HG03064 (cell line): ENCODE measurements at regions not wholly inside any gene's neighbourhood (a gene's known extent, or its start where the extent isn't known, plus 50 kb on each side); places are given as distances from the start of the nearest gene placed in this dataset.

Source experiments
- ATAC-seq: cut with Tn5 transposase; IDR thresholded peaks from one replicate; pipeline ENCODE4 v1.9.1; 2021; ENCODE audit warnings: low read depth; ENCODE audit not compliant: unreplicated experiment

DNA sequence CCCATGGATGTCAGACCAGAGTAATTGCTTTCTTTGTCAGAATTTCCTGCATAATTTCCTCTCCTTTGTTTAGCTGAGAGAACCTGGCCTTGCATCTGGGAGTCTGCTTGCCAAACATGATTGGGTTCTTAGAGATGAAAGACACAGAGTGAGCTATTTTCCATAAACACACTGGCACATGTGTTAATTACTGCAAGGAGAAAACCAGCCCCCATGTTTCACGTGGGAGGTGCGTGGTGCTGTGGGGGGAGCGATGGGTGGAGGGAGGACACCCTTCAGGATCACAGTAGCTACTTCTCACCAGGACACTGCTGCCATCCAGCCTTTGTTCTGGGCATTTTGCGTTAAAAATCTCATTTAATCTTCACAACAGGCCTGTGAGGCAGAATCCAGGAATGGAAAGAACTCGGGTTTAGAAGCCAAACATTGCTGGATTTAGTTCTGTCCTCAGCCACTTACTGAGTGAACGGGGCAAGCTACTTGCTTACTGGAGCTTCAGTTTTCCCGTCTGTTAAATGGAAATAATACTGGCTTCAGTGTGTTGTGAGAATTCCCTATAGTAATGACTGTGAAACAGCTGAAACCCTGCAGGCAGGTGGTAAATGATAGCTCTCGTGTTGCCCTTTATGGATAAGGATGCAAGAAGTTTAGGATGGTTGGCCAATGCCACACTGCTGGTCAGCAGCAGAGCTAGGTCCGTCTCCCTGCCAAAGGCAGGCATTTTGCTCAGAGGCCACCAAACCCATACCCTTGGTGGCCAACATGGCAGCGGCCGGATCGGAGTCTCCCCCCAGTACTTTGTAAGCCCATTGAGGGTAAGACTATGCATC, 100.1 kb upstream of the ASAP2 start:
- no peak for ATAC-seq

DNA sequence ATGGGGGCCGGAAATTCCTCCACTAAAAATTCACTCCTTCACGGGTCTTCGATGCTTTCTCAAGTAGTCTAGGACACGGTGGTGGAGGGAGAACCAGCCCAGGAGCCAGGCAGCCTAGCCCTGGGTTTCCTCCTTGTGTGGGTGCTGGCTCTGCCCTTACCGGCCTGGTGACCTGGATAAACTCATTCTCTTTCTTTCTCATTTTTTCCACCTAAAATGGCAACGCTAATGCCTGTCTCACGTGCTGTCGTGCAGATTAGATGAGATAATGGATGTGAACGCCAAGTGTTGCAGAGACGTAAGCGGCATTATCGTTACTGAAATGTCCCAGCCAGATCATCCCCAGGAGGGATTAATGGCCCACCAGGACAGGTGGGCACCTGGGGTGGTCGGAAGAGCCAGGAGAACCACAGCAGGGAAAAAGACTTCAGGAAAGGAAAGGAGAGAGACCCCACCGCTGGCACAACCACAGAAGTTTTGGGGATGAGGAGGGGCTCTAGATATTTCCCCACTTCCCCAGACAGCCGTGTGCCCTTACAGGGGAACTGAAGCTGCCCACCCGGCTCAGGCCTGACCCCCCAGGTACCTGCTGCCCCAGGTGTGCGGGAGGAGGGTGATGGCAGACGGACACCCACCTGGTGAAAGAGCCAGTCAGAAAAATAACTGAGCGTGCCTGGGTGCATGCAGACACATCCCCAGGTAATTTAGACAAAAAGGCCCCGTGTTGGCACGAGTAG, 100.8 kb upstream of the ASAP2 start:
- no peak for ATAC-seq

DNA sequence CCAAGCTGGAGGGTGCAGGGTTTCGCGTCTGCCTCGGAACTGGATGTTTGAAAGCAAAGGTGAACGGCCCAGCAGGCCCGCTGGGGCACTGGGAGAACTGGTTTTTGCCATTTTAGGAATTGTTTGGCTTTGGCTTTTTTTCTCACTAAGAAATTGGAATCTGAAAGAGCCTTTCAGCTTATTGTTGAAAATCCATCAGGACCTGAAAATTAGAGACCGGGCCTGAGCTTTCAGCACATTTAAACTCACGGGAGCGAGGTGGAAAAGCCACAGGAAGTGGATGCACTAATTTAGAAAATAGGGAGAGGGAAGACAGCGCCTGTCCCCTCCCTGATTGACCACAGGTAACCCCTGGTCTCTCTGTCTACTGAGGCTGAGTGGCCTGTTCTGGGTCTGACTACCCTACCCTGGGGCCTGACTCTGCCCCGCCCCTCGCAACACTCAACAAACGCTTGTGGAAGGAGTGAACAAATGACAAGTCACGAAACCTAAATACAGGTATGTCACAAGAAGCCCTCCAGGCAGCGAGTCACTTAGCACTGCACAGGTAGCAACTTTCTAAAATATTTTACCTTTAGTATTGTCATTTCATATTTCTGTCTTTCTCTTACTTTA, 100.3 kb upstream of the MBOAT2 start:
- no peak for ATAC-seq

DNA sequence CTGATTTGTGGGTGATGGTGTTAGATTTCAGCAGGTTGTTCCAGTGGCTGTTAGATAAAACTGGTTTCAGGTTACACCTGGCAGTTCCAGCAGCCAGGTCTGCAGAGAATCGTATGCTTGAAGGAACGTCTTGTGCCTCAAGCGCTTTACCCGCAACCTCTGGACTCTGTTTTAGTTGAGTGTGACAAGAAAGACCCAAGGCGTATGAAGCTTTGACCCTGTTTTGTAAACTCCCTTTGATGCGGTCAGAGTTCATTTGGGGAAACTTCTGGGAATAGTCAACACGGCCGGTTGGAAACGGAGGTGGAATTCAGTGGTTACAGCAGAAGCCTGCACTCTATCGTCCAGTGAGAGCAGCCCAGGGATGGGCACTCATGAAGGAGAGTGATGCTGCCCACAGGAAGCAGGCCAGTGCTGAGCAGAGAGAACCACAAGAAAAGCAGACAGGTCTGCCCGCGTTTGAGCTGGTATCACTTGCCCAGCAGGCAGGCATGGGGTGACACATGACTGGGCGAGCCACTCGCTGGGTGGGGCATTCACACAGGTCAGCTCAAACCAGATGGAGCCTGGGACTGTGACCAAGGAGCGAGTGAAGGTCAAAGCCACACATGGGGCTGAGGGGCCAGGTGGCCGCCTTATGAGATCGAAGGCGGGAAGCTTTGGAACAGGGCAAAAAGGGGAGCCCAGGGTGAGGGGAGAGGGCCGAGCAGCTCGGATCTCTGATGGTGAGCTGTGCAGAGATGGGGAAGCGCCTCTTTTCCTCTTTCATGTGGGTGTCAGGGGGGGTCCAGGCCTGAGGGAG, 99.6 kb upstream of the MBOAT2 start:
- ATAC-seq, result no peak

DNA sequence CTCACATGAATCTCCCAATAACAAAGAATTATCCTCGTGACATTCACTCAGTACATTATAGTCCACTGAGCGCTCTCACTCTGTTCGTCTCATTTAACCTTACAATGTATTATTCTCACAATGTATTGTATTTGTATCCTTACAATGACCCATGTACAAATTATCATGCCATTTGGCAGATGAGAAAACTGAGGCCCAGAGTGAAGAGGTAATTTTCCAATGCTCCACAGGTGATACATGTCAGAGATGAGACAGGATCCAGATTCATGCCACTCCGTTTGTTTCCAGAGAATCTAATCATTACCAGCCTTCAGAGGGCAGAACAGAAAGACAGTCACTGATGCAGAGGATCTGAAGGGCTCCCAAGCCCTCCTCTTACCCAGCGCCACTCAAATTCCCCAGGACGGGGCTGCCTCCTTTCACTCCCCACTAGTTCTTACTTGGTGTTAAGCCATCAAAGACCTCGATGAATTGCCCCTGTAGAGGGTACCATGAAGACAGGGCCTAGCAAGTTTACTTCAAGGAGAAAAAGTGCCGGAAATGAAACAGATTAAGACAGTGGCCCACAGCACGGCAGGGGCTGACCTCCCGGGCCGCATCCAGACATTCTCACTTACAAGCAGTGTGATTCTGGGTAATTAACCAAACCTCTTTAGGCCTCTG, 98.4 kb upstream of the MBOAT2 start:
- ATAC-seq, result no peak

DNA sequence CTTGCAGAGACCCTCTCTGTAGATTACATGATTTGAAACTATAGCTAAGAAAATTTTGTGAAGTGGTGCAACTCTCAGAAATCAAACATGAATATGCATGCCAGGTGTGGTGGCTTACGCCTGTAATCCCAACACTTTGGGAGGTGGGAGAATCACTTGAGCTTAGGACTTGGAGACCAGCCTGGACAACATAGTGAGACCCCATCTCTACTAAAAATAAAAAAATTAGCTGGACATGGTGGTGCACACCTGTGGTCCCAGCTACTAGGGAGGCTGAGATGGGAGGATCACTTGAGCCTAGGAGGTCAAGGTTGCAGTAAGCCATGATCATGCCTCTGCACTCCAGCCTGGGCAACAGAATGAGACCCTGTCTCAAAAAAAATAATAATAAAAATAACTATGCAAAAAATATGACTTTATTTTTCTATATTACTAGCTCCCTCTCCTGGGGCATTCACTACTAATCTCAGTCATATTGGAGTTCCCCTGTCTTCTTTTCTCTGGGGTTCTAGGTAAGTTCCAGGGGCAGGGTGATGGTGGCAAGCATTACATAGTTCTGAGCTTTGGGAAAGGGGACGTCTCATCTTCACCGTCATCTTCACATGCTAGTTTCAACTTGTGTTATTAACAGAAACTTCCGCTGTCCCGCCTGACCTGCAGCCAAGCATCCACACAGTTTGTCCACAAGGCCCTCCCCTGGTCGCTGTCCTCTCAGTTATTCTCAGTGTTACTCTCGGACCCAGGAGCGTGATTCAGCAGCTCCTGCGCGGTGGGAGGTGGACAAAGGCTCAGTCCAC, 96.8 kb upstream of the MBOAT2 start:
- no peak for ATAC-seq

DNA sequence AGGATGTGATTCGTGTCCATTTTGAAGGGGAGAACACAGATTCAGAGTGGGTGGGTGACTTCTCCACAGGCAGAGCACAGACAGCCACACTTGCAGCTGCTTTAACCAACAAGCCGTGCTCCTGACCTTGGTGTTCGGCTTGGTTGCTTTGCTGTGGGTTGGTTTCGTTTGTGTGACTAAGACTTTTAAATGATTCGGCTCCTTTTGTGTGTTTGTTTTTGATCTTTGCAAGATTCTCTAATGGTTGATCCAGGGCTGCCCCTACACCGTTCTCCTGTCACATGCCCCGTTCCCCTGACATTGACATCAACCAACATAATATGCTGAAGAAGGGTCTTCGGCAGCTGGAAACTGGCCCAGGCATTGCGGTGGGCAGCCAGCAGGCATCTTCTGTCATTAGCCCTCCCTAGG, 95.9 kb upstream of the MBOAT2 start:
- ATAC-seq, result peak; percentile 63

DNA sequence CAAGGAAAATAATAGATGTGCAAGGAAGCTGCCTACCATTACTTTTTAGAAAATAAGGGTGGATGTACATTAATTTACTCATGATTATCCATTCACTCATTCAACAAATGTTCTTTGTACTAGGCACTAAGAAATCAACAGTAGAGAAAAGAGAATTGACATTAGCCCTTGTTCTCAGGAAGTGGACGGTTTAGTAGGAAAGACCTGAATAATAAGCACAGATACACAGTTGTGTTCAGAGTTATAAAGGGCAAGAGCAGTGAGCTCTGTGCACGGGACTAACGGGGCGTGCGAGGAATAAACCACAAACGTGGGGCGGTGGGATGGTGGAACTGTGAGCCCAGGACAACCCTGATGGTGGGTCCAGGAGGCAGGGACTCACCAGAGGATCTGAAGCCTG, 94.4 kb upstream of the MBOAT2 start:
- no peak for ATAC-seq

DNA sequence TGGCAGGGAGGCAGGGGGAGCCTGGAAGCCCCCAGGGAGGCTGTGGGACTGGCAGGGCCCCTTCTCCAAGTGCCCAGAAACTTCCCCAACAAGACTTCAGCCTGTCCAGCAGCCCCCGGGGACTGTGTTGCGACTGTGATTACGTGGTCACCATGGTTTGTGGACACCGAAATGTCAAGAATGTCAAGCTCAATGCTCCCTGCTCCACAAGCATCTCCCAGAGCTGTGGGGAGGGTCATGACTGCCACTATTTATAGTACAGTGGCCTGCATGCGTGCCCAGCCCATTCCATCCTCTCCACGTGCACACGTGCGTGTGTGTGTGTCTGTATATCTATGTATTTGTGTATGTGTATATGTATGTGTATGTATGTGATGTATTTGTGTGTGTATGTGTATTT, 93.8 kb upstream of the MBOAT2 start:
- no peak for ATAC-seq

DNA sequence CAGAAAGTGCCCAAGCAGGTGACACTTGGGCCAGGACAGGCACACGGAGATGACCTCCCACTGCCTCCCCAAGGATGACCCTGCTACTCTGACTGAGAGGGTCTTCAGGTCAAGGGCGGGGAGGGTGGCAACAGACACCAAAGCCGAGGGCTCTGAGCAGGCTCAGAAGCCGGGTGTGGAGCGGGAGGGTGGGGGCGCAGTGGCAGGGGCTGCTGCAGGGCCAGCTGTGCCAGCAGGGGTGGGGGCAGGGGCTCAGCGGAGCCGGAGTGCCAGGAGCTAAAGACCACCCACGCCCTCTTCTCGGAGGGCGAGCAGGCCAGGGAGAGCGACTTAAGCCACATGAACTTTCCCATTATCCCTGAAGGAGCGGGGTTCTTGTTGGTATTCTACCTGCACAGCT, 93.3 kb upstream of the MBOAT2 start:
- no peak for ATAC-seq

DNA sequence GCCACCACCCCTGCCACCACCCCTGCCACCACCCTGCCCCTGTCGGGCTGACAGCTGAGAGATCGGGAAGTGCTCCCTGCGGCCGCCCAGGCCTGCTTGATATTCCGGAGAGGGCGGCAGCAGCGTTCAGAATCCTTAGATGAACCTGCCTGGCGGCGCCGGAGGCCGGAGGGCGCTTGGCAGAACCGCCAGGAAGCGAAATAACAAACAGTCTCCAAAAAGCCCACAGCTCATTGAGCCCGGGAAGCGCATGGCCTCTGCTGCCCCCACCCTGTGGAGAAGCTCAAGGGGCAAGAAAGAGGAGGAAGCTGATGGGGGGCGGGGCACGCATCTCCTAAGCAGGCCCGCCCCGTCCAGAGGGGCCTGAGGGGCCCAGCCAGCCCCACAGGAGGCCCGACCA, 92.2 kb upstream of the MBOAT2 start:
- ATAC-seq, result no peak

DNA sequence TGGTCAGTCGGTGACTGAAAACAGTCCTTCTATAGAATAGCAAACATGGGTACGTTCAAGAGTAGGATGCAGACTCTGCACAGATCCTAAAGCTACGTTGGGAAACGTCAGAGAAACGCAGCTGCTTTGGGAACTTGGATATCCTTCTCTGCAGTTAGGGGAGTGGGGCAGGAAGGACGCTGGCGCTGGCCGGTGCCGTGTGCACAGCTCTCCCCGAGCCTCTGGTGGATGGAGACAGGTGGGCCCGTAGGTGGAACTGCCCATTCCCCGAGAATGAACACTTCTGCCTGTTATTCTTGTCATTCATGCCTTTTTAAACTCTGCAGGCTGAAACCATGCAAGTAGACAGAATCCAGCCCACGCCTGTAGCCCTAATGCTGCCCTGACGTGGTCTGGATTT, 91.7 kb upstream of the MBOAT2 start:
- ATAC-seq, result no peak

DNA sequence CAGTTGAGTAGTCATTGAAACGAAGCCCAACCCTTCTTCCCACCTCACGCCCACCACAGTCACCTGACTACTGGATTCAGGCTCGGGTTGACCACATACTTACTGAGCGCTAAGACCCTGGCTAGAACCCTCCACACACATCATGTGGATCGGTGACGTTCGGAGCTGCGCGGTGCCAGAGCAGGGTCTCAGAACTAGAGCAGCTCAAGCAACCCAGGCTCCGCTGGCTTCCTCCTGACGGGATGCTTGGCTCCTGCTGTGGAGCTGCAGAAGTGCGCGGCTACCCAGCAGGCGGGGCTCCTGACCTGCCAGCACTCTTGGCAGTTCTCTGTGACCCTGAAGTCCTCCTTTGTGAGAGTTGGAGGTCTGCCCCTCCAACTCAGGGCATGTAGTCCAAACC, 90.6 kb upstream of the MBOAT2 start:
- no peak for ATAC-seq

DNA sequence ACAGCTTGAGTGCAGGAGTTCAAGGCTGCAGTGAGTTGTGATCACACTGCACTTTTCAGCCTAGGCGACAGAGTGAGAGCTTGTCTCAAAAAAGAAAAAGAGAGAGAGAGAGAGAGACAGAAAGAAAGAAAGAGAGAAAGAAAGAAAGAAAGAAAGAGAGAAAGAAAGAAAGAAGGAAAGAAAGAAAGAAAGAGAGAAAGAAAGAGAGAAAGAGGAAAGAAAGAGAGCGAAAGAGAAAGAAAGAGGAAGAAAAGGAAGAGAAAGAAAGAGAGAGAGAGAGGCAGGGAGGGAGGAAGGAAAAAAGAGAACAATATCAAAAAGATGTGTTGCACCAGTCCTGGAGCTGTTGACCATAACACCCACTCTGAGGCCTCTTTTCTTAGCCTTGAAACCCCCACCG, 89.8 kb upstream of the MBOAT2 start:
- no peak for ATAC-seq

DNA sequence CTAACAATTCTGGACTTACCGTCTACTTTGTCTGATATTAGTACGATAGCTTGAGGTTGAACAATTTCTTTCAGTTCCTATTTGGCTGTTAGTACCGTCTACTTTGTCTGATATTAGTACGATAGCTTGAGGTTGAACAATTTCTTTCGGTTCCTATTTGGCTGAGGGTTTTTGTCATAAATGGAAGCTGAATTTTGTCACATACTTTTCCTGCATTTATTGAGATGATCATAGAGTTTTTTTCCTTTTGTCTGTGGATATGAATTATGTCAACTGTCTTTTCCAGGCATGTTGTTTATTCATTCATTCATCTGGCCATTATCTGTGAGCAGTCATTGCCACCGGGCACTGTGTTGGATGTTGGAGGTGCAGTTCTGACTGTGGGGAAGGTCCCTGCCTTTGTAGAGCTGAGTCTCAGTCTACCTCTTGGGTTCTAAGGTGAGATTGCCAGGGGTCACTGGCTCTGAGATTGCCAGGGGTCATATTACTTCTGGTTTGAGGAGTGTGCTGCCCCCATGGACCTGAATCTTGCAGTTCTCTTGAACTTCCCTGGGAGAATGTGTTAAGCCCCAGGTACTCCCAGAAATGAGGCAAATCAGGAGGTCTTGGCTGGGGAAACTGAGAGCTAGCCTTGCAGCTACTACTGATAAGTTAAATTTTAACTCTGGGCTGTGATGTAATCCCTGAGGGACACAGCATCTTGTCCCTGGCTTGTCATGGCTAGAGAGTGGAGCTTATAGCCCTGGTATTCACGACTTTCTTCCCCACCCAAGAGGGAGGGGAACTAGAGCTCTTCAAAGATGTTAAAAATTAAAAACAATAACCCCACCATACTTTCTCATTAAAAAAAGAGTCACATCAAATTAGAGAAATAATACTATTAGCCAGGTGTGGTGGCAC, 89.1 kb upstream of the MBOAT2 start:
- ATAC-seq, result peak; percentile 94

DNA sequence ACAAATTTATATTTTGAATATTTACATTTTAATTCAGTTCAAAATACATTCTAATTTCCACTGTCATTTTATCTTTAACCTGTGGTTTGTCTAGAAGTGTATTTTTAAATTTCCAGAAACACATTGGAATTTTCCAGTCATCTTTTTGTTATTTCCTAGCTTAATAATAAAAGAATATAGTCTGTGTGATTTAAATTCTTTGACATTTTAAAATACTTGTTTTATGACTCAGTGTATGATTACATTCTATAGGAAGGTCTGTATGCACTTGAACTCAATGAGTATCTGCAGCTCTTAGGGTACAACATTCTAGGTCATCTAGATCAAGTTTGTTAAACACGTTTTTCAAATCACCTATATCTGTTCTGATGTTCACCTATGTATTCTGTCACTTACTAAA, 88.3 kb upstream of the MBOAT2 start:
- ATAC-seq, result no peak

DNA sequence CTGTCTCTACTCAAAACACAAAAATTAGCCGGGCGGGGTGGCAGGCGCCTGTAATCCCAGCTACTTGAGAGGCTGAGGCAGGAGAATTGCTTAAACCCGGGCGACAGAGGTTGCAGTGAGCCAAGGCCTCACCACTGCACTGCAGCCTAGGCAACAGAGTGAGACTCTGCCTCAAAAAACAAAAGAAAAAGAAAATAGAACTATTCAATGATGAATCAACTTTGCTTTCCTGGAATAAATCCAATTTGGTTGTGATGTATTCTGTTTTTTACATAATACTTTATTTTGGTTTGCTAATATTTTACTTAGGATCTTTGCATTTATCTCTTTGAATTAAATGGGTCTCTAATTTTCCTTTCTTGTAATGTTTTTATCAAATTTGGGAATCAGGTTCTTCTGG, 86.3 kb upstream of the MBOAT2 start:
- no peak for ATAC-seq

DNA sequence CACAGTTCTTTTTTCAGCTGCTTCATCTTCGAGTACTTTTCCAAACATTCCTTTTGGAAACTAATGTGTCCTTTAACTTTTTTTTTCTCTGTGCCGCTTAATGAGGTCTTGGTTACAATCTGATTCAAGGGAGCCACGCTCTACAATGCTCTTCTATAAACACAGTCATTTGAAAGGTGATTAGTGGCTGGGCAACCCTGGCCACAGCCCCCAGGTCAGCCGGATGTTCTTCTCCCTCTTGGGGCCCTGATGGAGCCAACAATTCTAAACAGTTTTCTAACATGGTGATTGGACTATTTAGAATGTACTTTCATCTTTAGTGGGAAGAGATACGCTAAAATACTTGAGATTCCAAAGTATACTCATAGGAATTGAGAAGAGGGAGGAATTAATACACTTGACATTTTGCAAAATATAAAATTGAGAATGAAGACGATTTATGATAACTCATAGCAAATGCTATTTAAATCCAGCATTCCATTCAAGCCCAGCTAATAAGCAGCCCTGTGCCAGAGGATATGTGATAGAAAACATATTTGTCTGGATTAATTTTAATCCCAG, 83.7 kb upstream of the MBOAT2 start:
- no peak for ATAC-seq
